ENCODE measurements at regions not wholly inside any gene's neighbourhood (a gene's known extent, or its start where the extent isn't known, plus 50 kb on each side); places are given as distances from the start of the nearest gene placed in this dataset.

- no peak overlapping the region for H3K4ac ChIP-seq (ENCODE audit: low read depth, low read length)
- H3K56ac ChIP-seq (ENCODE audit: insufficient read length, low read depth, low read length) = no peak overlapping the region
- DNase-seq = no peak
- Mint-ChIP-seq H3K27ac (no peak overlapping the region), H3K27me3 (ENCODE audit: low read depth) (no peaks in the 10 kb centered on the region; the same call in 1 of the 2 replicates), H3K9me3 (no peaks in the 10 kb centered on the region), H3K36me3 (ENCODE audit: insufficient read depth in 1 of 3, low read depth in 3 of 3) (no peaks in the 10 kb centered on the region), H3K4me3 (no peak overlapping the region), H3K4me1 (peaks cover 0 to 14% of the 10 kb centered on the region in 2 experiments; a peak in 2 of 4 replicates)
- no peak overlapping the region for H3K9ac ChIP-seq (ENCODE audit: extremely low read depth, insufficient read length, low read length)
- H3K23ac ChIP-seq (ENCODE audit: insufficient read length, low read depth, low read length) = no peak overlapping the region
- no peak overlapping the region for H4K5ac ChIP-seq (ENCODE audit: insufficient read length, low read depth, low read length)
- TF ChIP-seq CTCF (conservative IDR thresholded peaks at IDR 0.05) = no peak
- H2BK15ac ChIP-seq (ENCODE audit: low read depth, low read length) = no peak overlapping the region
- H2BK20ac ChIP-seq (ENCODE audit: low read depth, low read length, poor library complexity, severe bottlenecking) = no peak overlapping the region
- H2BK12ac ChIP-seq (ENCODE audit: insufficient read length, low read depth, low read length) = no peak overlapping the region
- WGBS (ENCODE audit: extremely low coverage, insufficient read length, low lambda C conversion rate) = no CpG with 5 or more reads among the region's 5 CpGs
- H3K4me1 ChIP-seq (ENCODE audit: insufficient read depth, low read length) = no peaks in the 10 kb centered on the region
- H3T11ph ChIP-seq (ENCODE audit: low read length) = no peak overlapping the region
- no peak overlapping the region for H2BK5ac ChIP-seq (ENCODE audit: insufficient read length, low read length)
- no peak overlapping the region for H3K4me2 ChIP-seq (ENCODE audit: insufficient read depth, insufficient read length, low read length)
- no peaks in the 10 kb centered on the region for H3K79me1 ChIP-seq (ENCODE audit: insufficient read depth, low read depth, low read length, poor library complexity, severe bottlenecking)
- H2AK5ac ChIP-seq (ENCODE audit: insufficient read length, low read length) = no peak overlapping the region
- no peaks in the 10 kb centered on the region for H3K23me2 ChIP-seq (ENCODE audit: insufficient read length, low read depth, low read length, poor library complexity, severe bottlenecking)
- H2AFZ ChIP-seq (ENCODE audit: low read length) = no peak overlapping the region
- H3K14ac ChIP-seq (ENCODE audit: insufficient read depth, low read length) = no peak overlapping the region
- H4K20me1 ChIP-seq (ENCODE audit: control insufficient read depth, insufficient read depth, insufficient read length) = no peaks in the 10 kb centered on the region
- no peak overlapping the region for H4K8ac ChIP-seq (replicated peaks; ENCODE audit: insufficient read length, low read depth, low read length)
- H2BK120ac ChIP-seq (ENCODE audit: low read depth, low read length, poor library complexity, severe bottlenecking) = no peak overlapping the region
- no peak overlapping the region for H4K91ac ChIP-seq (ENCODE audit: insufficient read length, low read depth, low read length)
- H3K79me2 ChIP-seq (ENCODE audit: insufficient read depth, low read length) = no peaks in the 10 kb centered on the region
- no peak overlapping the region for H3K18ac ChIP-seq (ENCODE audit: insufficient read length, low read depth, low read length)
- no peaks in the 10 kb centered on the region for H3K9me3 ChIP-seq (ENCODE audit: control insufficient read depth, low read depth, low read length)
- no peaks in the 10 kb centered on the region for H3K27me3 ChIP-seq (ENCODE audit: insufficient read depth, low read length)
- no peak overlapping the region for H3K27ac ChIP-seq (ENCODE audit: insufficient read length, low read depth, low read length)
Observed at GRCh38 chr20:57043091-57043490, 223.3 kb downstream of the BMP7 start.
